DMS 273 (cell line): ENCODE measurements at regions not wholly inside any gene's neighbourhood (a gene's known extent, or its start where the extent isn't known, plus 50 kb on each side); places are given as distances from the start of the nearest gene placed in this dataset.
"Not testable (repeated sequence)": the region's sequence is repeated elsewhere in the genome, so short reads cannot be mapped to it uniquely, and the experiment has no call there.

Experiments
- DNase-seq: peaks from one replicate; lab custom pipeline; 2025; ENCODE audit not compliant: unreplicated experiment; lab: John Stamatoyannopoulos, UW

DNA sequence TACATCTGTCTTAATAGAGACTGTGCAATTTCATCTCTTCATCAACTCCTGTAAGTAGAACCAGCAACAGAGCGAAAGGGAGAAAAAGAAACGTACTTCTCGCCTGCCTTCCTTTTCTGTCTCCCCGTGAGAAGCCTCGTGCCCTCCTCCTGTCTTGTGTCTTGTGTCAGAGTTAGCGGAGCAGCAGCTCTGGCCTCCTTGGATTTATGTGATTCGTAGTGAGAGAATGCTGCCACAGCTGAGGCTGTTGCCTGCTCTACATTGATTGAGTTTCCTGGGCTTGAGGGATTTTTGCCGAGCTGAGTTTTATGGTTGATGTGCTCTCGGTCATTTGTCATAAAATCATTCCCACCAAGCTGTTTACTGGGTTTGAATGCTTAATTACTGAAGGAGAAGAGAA, 579.1 kb upstream of the RBFOX1 start:
- no peak for DNase-seq

DNA sequence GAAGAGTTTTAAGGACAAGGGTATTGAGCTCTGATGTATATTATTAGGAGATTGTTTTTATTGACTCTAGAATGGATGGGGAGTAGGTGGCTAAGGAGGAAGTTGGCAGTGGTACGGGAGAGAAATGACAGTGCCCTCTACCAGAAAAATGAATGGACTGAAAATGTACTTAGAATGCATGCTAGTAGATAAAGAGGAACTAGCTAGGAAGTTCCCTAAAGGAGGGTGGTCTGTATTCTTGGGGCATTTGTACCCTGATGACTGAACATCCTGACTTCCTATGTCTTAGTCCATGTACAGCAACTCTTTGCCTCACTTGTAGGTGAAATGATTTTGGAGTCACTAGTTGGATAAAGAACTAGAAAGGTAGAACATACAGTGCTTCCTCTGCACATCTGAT, 581.5 kb upstream of the RBFOX1 start:
- no peak for DNase-seq

DNA sequence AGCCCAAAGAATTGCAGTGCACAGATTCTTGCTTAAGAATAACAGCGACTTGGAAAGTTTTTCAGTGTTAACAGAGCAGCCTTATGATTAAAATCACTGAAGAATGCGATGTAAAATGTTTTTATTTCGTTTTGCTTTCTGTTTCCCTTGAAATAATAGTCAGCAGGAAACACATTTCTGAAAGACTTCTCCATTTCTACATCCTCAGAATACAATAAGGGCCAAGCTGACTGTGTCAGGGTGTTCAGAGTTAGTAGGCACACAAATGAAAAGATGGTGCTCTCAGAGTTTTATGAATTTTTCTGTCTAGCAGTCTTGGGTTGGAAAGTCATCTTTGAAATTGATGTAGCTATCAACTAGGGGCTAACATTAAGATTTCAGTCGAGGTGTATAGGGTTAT, 582.9 kb upstream of the RBFOX1 start:
- no peak for DNase-seq

DNA sequence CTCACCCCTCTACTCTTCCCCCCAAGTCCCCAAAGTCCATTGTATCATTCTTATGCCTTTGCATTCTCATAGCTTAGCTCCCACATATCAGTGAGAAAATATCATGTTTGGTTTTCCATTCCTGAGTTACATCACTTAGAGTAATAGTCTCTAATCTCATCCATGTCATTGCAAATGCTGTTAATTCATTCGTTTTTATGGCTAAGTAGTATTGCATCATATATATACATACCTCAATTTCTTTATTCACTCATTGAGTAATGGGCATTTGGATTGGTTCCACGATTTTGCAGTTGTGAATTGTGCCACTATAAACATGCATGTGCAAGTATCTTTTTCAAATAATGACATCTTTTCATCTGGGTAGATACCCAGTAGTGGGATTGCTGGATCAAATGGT, 596.3 kb upstream of the RBFOX1 start:
- DNase-seq, result not testable (repeated sequence)

DNA sequence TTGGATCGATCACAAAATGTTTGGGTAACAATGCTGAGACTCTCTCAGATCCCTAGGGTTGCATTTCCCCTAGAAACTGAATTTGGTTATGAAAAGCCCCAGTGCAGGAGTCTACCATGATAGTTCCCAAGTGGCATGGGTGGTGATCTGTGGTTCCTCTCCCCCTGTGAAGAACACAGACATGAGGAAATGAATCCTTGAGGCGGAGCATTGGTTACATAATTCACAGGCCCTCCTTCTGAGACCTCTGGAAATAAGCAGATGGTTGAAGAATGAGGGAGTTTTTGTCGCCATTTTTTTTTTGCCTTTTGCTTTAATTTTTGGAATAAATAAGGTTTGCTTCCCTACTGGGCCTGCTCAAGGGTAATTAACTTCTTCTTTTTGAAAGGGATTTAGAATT, 597.0 kb upstream of the RBFOX1 start:
- DNase-seq, result no peak

DNA sequence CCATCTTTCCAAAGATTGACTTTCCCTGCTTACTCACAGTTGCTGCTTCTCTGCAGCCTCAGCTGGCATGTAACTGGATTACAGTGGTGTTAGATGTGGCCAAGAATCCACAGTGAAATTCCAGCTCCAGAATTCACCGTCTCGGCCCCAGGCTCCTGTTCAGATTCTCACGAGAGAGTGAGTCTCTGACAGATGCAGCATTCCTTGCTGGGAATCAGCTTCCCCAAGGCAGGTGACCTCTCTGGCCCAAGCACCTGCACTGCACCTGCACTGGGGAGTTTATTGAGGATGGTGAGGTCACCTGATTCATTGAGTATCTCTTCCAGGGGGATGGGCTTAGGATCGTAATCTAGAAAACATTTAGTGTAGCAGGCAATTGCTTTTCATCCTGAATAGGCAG, 600.5 kb upstream of the RBFOX1 start:
- no peak for DNase-seq

DNA sequence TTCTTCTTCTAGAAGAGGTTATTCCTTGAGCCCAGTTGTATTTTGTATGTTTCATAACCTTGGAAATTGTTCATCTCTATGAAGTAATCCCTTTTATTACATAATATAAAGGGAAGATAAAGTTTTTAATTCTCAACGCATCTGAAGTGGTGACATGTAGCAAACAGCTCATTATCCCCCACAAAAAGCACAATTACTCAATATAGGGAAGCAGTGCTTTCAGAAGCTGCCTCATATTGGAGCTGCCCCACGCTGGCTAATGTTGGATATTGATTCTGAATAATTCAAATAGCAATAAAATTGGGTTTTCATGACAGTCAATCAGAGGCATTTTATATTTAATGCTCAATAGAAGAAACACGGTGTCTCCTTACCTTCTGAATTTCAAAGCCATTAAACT, 604.3 kb upstream of the RBFOX1 start:
- DNase-seq, result no peak

DNA sequence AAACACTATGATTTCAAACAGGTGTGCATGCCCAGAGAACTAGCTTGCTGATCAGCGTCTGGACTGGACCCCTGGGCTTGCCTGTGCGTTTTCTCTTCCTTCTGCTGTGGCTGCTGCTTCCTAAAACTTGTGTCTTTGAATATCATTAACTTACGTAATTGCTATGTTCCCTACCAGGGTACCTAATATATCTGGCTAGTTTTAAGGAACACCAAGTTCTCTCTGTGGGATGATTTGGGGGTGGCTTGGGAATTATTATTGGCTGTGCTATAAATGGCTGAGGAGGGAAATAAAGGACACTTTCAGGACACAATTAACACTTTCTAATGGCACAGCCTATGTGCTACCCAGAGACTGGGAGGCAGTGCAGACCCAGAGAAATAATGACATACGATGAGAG, 606.0 kb upstream of the RBFOX1 start:
- no peak for DNase-seq

DNA sequence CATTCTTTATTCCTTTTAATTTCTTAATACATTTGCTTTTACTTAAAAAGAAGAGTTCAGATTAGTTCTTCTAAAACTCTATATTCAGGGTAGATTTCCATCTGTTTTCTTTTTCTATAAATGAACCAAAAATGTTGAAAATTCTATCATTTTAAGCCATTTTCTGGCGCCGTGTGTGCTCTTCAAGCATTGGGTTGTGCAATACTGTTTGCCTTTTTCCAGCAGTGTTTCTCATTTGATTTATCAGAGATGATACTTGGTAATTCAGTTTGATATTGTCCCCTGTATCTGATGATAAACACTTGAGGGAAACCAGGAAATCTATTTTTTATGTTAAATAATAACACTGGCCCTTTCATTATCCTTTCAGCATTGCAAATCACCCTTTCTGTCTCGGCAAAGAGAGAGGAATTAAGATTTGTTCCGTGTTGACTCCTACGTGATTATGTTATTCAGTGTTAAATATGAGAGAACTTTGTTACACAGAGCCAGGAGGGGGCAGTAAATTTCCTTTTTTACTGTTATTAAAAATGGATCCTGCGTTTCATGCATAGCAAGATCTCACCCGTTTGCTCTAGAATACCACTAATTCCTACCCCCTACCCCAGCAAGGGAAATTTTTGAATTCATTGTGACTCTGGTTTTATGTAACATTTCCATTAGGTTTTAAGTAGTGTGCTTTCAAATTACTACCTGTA, 606.9 kb upstream of the RBFOX1 start:
- peak; percentile 21 for DNase-seq

DNA sequence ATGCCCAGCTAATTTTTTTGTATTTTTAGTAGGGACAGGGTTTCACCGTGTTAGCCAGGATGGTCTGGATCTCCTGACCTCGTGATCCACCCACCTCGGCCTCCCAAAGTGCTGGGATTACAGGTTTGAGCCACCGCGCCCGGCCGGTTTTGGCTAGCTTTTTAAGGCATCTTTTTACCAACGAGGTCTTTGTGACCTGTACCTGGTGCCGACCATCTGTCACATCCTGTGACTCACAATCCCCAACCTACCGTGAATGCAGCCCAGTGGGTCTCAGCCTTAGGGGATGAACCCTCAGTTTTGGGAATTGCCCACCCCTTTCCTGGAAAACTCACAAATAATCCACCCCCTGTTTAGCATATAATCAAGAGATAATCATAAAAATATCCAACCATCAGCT, 607.4 kb upstream of the RBFOX1 start:
- DNase-seq, result not testable (repeated sequence)

DNA sequence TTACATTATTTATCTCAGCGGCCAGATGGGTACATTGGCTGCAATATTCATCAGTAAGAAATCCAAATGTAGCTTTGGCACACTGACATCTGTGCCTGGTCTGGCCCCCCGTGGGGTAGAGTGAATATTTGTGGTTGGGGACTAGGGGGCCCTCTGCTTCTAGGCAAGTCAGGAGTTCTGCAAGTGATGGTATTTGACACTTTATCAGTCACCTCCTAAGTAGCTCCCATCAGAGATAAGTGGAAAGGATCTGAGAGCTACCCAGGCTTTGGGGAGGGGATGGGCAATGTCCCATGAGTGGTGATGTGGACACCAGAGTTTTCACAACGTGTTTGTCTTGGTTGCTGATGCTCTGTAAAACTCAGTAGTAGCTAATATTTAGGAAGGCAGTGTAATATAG, 609.9 kb upstream of the RBFOX1 start:
- DNase-seq, result no peak

DNA sequence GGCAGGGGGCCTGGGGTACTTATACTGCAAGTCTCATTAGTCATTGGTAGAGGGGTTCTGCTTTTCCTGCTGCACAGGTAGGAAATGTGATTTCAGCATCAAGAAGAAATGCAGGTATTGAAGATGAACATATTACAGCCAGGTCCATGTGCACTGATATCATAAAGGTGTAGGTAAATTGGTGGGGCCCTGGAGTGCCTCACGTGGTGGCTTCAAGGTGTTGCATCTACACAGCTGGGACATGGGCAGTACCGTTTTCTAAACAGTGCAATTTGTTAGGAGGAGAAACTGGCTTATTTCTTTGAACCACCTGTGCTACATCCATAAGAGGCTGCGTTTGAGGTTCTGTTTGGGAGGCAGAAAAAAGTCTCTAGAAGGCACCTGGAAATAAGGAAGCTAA, 618.1 kb upstream of the RBFOX1 start:
- DNase-seq, result no peak

DNA sequence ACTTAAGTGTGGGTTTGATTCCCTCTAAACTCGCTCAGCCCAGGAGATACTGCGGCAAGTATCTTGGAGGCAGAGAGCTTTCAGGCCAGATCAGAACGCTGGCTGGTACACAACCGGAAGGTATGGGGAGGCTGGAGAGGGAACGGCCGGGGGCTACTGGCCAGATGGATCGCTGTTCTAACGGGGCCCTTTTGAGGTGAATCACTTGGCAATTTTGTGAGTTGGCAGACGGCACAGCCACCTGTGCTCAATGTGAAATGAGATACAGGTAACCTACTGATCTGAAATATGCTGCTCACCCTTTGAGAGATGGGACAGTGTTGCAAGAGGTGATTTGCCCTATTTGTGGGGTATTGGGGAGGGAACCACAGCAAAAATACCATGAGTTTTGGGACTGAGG, 622.9 kb upstream of the RBFOX1 start:
- DNase-seq, result no peak

DNA sequence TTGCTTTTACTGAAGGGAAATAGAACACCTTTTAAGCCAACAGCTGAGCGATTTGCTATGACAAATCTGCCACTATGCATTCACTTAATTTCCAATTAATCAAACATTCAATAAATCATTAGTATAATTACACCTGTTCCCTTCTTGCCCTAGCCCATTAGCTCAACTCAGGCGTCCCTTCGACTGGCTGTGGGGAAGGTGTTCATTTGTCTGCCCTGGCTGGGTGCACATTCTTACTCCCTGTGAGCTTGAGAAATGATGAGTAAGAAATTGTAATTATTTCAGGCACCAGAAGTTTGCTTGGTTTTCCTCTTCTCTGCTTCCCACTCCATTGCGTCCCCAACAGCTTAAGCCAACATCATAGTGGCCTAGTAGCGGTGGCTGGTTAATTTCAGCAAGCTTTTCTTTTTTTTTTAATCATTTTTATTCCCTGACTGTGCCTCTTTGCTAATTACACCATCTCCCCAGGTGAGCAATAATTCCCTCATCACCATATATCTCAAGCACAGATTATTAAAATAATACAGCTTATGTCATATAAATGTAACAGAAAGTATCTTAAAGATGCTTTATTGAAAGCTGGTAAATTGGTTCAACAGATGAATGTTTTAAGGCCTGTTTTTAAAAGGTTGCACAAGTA, 623.9 kb upstream of the RBFOX1 start:
- no peak for DNase-seq

DNA sequence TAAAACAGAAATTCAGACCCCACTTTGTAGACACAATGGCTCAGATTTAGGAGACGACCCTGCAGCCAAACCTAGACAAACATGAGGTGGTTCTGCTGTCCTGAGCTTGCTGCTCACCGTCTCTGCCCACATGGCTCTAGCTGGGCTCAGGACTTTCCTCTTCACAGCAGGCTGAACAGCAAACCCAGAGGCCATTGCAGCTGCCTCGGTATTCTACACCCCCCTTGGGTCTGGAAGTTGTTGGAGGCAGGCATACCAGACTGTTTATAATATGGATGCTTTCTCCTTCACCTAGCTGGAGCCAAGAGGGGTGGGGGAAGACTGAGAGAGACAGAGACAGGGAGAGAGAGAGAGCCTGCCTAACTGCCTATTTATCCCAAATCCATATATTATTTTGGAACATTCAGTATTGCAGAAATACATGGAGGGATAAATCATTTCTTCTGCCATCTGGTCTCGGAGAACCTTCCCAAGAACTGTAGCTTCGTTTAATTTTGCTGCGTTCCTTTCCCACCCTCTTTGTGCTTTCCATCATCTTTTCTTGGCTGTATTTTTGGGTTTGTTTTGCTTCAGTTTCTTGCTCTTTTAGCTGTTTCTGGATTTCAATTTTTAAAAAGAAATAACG, 628.2 kb upstream of the RBFOX1 start:
- DNase-seq, result no peak

DNA sequence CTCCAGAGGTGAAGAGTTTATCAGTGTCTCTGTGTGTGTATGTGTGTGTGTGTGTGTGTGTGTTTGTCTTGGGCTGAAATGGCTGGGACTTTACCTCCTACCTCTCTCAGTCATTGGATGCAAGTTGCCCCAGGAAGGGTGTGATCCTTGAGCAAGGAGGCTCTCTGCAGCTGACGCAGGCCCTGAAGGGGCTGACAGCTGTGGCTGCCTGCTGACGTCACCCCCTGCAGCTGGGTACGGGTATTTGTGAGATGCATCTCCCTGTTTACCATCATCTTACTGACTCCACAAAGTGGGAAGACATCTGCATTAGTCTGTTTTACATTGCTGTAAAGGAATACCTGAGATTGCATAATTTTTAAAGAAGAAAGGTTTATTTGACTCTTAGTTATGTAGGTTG, 631.5 kb upstream of the RBFOX1 start:
- DNase-seq, result no peak

DNA sequence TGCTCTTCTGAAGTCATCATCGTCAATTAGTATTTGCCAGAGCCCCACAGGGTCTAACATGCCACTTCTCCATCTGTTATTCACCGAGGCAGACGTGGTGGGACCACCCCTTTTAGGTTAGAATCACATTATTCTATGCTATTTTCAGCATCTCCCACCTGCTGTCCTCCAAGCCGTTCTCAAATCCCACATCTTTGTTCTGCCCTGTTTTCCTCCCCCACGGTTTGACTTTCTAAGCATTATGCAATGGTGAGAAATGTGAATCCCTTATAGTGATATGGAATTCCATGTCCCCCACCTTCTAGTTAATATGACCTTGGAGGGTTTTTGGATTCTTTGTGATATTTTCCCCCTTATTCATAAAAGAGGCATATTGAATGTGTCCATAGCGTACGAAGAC, 634.1 kb upstream of the RBFOX1 start:
- DNase-seq, result no peak

DNA sequence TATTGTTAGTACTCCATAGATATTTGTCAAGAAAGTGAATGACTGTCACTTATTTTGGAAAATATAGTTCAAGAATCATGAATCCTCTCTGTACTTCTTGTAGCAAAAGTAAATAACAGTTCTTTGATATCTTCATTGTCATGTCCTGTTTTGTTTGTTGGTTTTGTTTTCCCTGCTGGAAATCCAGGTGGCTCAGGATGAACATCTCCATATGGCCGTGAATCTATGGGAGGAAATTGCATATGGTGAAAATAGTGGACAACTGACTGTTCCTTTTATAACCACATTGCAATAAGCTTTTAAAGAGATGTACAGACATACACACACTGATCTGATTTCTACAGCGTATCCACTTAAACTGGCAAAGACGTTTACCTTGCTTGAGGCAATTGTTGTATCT, 637.0 kb upstream of the RBFOX1 start:
- DNase-seq, result no peak

DNA sequence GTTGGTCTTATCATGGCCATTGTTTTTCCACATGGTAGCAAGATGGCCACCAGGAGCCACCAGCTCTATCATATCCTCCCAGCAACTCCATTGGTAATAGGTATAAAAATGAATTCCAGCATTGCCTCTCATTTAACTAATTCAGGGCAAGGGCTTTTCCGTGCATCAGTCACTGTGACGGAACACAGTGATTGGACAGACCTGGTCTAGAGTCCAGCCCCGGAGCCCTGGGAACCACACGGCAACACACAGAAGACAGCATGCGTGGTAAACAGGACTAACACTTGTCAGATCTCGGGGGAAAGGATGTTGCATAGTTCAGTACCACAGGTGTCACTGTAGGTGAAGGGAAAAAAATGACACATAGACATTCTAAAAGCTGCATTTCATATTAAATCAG, 638.0 kb upstream of the RBFOX1 start:
- DNase-seq, result no peak

DNA sequence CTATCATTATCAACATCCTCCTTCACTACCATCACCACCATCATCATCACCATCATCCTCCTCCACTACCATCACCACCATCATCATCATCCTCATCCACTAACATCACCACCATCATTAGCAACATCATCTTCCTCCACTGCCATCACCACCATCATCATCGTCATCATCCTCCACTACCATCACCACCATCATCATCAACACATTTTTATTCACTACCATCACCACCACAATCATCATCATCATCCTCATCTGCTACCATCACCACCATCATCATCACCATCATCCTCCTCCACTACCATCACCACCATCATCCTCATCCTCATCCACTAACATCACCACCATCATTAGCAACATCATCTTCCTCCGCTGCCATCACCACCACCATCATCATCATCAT, 639.2 kb upstream of the RBFOX1 start:
- not testable (repeated sequence) for DNase-seq

DNA sequence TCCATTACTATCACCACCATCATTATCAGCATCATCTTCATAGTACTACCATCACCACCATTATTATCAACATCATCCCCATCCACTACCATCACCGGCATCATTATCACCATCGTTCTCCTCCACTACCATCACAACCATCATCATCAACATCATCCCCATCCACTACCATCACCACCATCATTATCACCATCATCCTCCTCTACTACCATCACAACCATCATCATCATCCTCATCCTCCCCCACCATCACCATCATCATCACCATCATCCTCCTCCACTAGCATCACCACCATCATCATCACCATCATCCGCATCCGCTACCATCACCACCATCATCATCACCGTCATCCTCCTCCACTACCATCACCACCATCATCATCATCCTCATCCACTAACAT, 639.8 kb upstream of the RBFOX1 start:
- DNase-seq, result no peak

DNA sequence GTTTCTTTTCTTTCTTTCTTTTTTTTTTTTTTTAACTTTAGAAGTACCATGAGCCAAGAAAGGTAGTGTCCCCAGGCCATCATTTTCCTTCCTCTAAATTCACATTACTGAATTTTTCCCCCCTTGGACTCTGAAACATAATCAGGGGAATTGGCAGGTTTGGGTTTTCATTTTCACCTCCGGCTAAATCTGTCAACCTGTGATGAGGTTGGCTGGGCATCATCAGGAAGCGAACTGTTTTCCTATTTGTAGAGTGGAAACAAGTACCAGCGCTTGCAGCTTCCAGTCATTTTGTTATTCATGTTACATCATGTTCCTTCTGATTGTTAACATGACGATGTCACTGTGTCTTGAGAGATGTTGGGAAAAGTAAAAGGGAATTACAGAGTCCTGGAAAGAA, 641.9 kb upstream of the RBFOX1 start:
- DNase-seq, result no peak

DNA sequence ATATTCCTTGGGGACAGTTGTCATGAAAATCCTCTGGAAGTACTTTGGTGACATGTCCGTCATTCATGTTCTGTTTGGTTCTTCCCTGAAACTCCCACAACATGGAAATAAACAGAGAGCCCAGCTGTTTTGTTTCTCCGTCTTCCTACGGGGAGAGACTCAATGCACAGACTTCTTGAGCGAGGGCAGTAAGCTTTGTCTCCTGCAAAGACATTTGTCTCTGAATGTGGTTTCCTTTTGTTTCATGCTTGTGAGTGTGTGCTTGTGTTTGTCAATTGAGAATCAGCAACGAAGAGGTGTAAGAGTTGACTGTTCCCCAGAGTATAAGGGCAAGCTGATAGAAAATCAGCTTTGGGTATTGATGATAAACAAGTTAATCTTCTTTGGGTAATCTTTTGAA, 643.0 kb upstream of the RBFOX1 start:
- no peak for DNase-seq
